Head of caudate nucleus (tissue), 42 donors: ENCODE measurements at regions not wholly inside any gene's neighbourhood (a gene's known extent, or its start where the extent isn't known, plus 50 kb on each side); places are given as distances from the start of the nearest gene placed in this dataset.
A peak's percentile ranks its signal among the peaks of the same experiment; 100 is the strongest.

Experiments
- DNase-seq, 42 donors: peaks; one replicate each; pipeline versions ENCODE4 v3.0.0 to v3.0.0-alpha.2; 2020 to 2021; ENCODE audit warnings: mixed read lengths in 7 of 42
- intact Hi-C: fragments of 100-400 bp; cut with DNase I; formaldehyde crosslinking; loops from one replicate; pipeline ENCODE4 v1.15.0; 2022

GRCh38 chr2:222795450-222796357 is 65.1 kb upstream of the ACSL3 start:
- intact Hi-C loops, result loop anchor here (5.0 kb wide), 2 partner anchors 67 to 88 kb away; partner anchors contain the start of gene ACSL3

GRCh38 chr2:222796413-222797103 is 64.3 kb upstream of the ACSL3 start:
- peak in 31 of 42 donors; percentile 13 to 72 (median 34) for DNase-seq
- intact Hi-C loops, result loop anchor here (5.0 kb wide), 2 partner anchors 66 to 89 kb away; partner anchors contain the start of gene ACSL3

More at GRCh38 chr2:222795450-222796357, 65.1 kb upstream of the ACSL3 start:
- DNase-seq, result no peak

GRCh38 chr2:222797261-222797660 is 63.6 kb upstream of the ACSL3 start:
- DNase-seq, result no peak
- intact Hi-C loops, result loop anchor here (5.0 kb wide), 2 partner anchors 65 to 90 kb away; partner anchors contain the start of gene ACSL3

GRCh38 chr2:222797871-222798270 is 63.0 kb upstream of the ACSL3 start:
- DNase-seq, result no peak
- intact Hi-C loops, result loop anchor here (5.0 kb wide), 2 partner anchors 64 to 91 kb away; partner anchors contain the start of gene ACSL3

GRCh38 chr2:222798528-222798927 is 62.3 kb upstream of the ACSL3 start:
- DNase-seq, result no peak
- intact Hi-C loops, result loop anchor here (5.0 kb wide), 2 partner anchors 64 to 91 kb away; partner anchors contain the start of gene ACSL3

- no peak for DNase-seq
- intact Hi-C loops, result loop anchor here (5.0 kb wide), 2 partner anchors 63 to 92 kb away; partner anchors contain the start of gene ACSL3
These were observed 61.4 kb upstream of the ACSL3 start for GRCh38 chr2:222799262-222799918.

GRCh38 chr2:222802514-222803196 is 58.2 kb upstream of the ACSL3 start:
- DNase-seq, result no peak
- intact Hi-C loops, result no loop called here

- DNase-seq, result no peak
- intact Hi-C loops, result no loop called here
These were observed 56.5 kb upstream of the ACSL3 start for GRCh38 chr2:222804351-222804750.

GRCh38 chr2:222805591-222806304 is 55.1 kb upstream of the ACSL3 start:
- intact Hi-C loops, result no loop called here

GRCh38 chr2:222806526-222807137 is 54.2 kb upstream of the ACSL3 start:
- DNase-seq, result no peak
- intact Hi-C loops, result no loop called here

More at GRCh38 chr2:222805591-222806304, 55.1 kb upstream of the ACSL3 start:
- DNase-seq, result peak in 7 of 42 donors; percentile 22 to 55 (median 39)

- DNase-seq, result no peak
These were observed 53.4 kb upstream of the ACSL3 start for GRCh38 chr2:222807431-222807830.

GRCh38 chr2:222809582-222809981 is 51.3 kb upstream of the ACSL3 start:
- no peak for DNase-seq

More at GRCh38 chr2:222807431-222807830, 53.4 kb upstream of the ACSL3 start:
- intact Hi-C loops, result no loop called here

GRCh38 chr2:222810044-222810443 is 50.8 kb upstream of the ACSL3 start:
- intact Hi-C loops, result no loop called here
- DNase-seq, result no peak

More at GRCh38 chr2:222809582-222809981, 51.3 kb upstream of the ACSL3 start:
- intact Hi-C loops, result no loop called here
